ENCODE measurements at regions not wholly inside any gene's neighbourhood (a gene's known extent, or its start where the extent isn't known, plus 50 kb on each side); places are given as distances from the start of the nearest gene placed in this dataset.

GRCh38 chr1:38536089-38536488 is 323.5 kb downstream of the RRAGC start:
- H3K4me1 Mint-ChIP-seq (ENCODE audit: unreplicated experiment): peaks cover 2% of the 10 kb centered on the region
- H3K9me3 Mint-ChIP-seq (ENCODE audit: unreplicated experiment): no peaks in the 10 kb centered on the region
- TF ChIP-seq CTCF (IDR thresholded peaks at IDR 0.05): no peak
- no peak for DNase-seq (ENCODE audit: extremely low spot score, unreplicated experiment)
- H3K4me3 Mint-ChIP-seq (ENCODE audit: unreplicated experiment): no peak overlapping the region
- no peaks in the 10 kb centered on the region for H3K36me3 Mint-ChIP-seq (ENCODE audit: unreplicated experiment)
- no peak overlapping the region for H3K27ac Mint-ChIP-seq (ENCODE audit: unreplicated experiment)
- peaks cover 19% of the 10 kb centered on the region for H3K27me3 Mint-ChIP-seq (ENCODE audit: unreplicated experiment)

GRCh38 chr1:38534473-38534823 is 325.1 kb downstream of the RRAGC start:
- no peak for TF ChIP-seq CTCF (IDR thresholded peaks at IDR 0.05)
- Mint-ChIP-seq H3K27ac (ENCODE audit: unreplicated experiment) (no peak overlapping the region), H3K9me3 (ENCODE audit: unreplicated experiment) (no peaks in the 10 kb centered on the region), H3K27me3 (ENCODE audit: unreplicated experiment) (peaks cover 12% of the 10 kb centered on the region), H3K4me3 (ENCODE audit: unreplicated experiment) (no peak overlapping the region), H3K4me1 (ENCODE audit: unreplicated experiment) (no peaks in the 10 kb centered on the region), H3K36me3 (ENCODE audit: unreplicated experiment) (no peaks in the 10 kb centered on the region)
- DNase-seq (ENCODE audit: extremely low spot score, unreplicated experiment): no peak

- H3K27ac Mint-ChIP-seq (ENCODE audit: unreplicated experiment): no peak overlapping the region
Observed at GRCh38 chr1:38533772-38534472, 325.6 kb downstream of the RRAGC start.

GRCh38 chr1:38530957-38531356 is 328.6 kb downstream of the RRAGC start:
- Mint-ChIP-seq H3K27ac (ENCODE audit: unreplicated experiment) (no peak overlapping the region), H3K4me1 (ENCODE audit: unreplicated experiment) (no peaks in the 10 kb centered on the region), H3K36me3 (ENCODE audit: unreplicated experiment) (no peaks in the 10 kb centered on the region), H3K9me3 (ENCODE audit: unreplicated experiment) (no peaks in the 10 kb centered on the region), H3K4me3 (ENCODE audit: unreplicated experiment) (no peak overlapping the region), H3K27me3 (ENCODE audit: unreplicated experiment) (peaks cover 12% of the 10 kb centered on the region)
- TF ChIP-seq CTCF (IDR thresholded peaks at IDR 0.05): no peak
- DNase-seq (ENCODE audit: extremely low spot score, unreplicated experiment): no peak

More at GRCh38 chr1:38533772-38534472, 325.6 kb downstream of the RRAGC start:
- Mint-ChIP-seq H3K36me3 (ENCODE audit: unreplicated experiment) (no peaks in the 10 kb centered on the region), H3K4me1 (ENCODE audit: unreplicated experiment) (no peaks in the 10 kb centered on the region), H3K27me3 (ENCODE audit: unreplicated experiment) (peaks cover 11% of the 10 kb centered on the region), H3K4me3 (ENCODE audit: unreplicated experiment) (no peak overlapping the region), H3K9me3 (ENCODE audit: unreplicated experiment) (no peaks in the 10 kb centered on the region)
- no peak for TF ChIP-seq CTCF (IDR thresholded peaks at IDR 0.05)
- DNase-seq (ENCODE audit: extremely low spot score, unreplicated experiment): no peak

GRCh38 chr1:38529946-38530345 is 329.6 kb downstream of the RRAGC start:
- DNase-seq (ENCODE audit: extremely low spot score, unreplicated experiment): no peak
- TF ChIP-seq CTCF (IDR thresholded peaks at IDR 0.05): no peak
- H3K36me3 Mint-ChIP-seq (ENCODE audit: unreplicated experiment): no peaks in the 10 kb centered on the region
- no peak overlapping the region for H3K27ac Mint-ChIP-seq (ENCODE audit: unreplicated experiment)
- H3K27me3 Mint-ChIP-seq (ENCODE audit: unreplicated experiment): peaks cover 15% of the 10 kb centered on the region
- H3K9me3 Mint-ChIP-seq (ENCODE audit: unreplicated experiment): no peaks in the 10 kb centered on the region
- no peak overlapping the region for H3K4me3 Mint-ChIP-seq (ENCODE audit: unreplicated experiment)
- no peaks in the 10 kb centered on the region for H3K4me1 Mint-ChIP-seq (ENCODE audit: unreplicated experiment)

All from osteocyte (in vitro differentiated cells).